ENCODE measurements at regions not wholly inside any gene's neighbourhood (a gene's known extent, or its start where the extent isn't known, plus 50 kb on each side); places are given as distances from the start of the nearest gene placed in this dataset.

DNA sequence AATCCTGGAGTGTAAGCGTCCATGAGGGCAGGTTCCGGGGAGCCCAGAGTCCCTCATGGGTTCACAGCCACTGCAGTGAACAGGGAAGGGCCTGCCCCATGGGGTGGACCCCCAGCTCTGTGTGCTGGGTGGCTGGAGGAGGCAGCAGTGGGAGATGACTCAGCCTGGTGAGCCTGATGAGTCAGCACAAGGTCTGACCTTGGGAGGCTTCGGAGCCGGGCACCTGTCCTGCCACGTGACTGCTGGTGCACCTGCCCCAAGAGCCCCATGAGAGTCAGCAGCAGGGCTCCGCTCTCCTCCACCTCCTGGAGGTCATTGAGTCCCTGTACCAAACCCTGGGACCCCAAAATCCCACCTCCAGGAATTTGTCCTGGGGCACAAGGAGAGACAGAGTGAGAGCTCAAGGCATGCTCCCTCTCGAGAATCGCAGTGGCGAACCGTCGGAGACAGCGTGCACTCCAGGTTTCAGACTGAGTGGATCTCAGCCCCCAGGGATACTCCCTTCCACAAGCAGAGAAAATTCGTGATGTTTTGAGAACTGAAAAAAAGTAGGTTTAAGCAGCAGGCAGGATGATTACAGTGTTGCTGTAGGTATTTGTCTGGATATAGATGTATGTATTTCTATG, 1221.7 kb downstream of the BRD1 start:
- DNase-seq = no peak

DNA sequence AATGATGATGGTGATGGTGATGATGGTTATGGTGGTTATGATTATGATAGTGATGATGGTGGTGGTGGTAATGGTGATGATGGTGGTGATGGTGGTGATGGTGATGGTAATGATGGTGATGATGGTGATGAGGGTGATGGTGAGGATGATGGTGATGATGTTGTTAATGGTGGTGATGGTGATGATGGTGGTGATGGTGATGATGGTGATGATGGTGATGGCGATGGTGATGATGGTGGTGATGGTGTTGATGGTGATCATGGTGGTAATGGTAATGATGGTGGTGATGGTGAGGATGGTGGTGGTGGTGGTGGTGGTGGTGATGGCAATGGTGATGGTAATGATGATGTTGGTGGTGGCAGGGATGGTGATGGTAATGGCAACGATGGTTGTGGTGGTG, 1222.5 kb downstream of the BRD1 start:
- DNase-seq = no peak

DNA sequence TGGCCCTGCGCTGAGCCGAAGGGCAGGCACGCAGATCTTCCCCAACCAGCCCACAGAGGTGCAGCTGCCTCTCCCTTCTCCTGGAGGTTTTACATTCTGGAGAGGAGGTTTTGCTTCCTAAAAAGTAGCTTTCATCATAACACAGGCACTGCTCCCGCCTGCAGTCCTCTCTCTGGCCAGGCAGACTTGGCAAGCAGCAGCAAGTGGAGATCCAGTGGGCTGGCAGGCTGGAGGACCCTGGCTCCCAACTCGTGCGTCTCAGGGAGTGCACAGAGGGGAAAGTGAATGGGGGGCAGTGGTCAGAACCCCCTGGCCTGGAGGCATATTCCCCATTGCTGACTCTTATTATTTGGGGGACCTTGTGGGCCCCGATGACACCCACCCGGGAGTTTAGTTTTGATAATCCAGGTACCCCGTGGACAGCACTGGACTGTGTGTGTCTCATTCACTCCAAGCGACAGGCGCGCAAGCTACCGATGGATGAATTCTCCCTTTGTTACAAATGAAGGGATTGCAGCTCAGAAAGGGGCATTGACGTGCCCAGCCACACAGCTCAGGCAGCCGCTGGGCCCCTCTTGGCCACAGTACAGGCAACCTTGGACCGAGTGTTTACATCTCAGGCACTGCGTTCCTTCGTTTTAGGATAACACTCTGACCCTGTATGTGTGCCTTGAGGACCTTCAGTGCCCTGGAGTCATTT, 1223.9 kb downstream of the BRD1 start:
- DNase-seq = no peak

DNA sequence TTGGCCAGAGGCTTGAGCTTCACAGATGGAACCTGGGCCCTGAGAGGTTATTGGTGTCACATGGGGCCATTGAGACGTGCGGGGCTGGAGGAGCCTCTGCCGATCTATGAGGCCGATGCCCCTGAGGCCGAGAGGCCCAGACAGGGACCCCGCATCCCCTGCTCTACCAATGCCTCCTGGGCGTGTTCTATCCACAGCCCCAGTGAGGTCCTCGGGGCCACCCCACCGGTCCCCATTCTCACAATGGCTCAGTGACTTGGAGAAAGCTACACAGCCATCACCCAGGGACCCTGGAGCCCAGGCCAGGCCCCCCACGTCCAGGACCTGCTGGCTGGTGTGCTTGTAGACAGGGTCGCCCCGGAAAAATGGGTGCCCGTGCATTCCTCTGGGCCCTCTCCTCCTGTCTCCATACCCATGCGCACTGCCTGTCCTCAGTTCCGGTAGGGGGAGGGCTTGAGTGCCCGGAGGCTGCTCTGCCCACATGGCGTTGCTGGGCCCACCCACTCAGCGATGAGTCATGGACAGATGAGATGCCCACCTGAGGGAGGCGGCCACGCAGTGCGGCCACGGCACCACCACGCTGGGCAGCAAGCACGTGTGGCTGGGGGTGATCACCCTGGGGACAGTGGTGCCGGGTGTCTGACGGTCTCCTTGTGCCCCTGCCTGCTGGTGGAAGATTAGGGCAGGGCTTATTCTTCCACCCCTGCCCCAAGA, 1224.7 kb downstream of the BRD1 start:
- DNase-seq = no peak

DNA sequence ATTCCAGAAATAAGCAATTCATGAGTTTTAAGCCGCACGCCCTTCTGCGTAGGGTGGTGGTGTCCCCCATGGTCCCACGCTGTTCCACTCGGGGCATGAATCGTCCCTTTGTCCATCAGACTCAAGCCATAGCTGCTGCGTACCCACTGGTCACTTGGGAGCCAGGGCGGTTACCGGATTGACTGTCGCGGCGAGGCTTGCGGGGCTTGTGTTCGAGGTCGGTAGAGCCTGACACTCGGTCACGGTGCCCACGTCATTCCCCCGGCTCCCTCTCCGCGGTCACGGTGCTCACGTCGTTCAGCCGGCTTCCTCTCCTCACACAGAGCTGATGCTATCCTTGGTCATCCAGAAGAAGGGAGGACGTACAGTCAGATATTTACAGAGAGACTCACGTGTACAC, 1227.0 kb downstream of the BRD1 start:
- no peak for DNase-seq

DNA sequence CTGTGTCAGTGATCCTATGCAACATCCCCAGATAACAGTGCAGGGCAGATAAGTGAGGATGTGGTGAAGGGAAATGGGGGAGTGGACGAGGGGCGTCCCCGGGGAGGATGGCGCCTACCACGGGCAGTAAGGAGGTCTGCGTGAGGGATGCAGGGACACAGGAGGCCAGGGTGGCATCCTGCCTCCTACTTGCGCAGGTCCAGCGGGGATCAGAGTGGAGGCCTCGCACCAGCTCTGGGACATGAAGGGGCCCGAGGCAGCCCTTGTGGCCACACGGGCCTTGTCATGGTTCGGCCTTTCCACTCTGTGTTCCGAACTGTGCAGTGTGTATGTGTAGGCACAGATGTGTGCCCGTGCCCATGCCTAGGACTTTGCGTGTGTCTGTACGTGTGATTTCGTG, 1227.5 kb downstream of the BRD1 start:
- no peak for DNase-seq

DNA sequence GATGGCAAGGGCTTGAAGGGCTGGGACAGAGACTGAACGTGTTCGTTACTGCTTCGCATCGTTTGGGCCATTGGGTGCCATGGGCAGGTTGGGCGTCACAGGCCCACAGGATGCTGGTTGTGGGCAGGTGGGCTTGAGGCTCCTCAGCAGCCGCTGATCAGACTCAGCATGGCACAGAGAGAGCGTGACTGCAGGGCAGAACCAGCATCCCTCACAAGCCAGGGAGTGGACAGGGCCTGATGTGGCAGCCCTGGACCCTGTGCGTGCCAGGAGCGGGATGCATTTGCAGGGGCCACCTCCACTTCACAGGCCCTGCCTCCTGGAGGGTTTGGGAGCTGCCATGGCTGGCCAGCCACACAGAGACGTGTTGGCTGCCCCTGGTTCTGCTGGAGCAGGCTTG, 1228.3 kb downstream of the BRD1 start:
- no peak for DNase-seq

DNA sequence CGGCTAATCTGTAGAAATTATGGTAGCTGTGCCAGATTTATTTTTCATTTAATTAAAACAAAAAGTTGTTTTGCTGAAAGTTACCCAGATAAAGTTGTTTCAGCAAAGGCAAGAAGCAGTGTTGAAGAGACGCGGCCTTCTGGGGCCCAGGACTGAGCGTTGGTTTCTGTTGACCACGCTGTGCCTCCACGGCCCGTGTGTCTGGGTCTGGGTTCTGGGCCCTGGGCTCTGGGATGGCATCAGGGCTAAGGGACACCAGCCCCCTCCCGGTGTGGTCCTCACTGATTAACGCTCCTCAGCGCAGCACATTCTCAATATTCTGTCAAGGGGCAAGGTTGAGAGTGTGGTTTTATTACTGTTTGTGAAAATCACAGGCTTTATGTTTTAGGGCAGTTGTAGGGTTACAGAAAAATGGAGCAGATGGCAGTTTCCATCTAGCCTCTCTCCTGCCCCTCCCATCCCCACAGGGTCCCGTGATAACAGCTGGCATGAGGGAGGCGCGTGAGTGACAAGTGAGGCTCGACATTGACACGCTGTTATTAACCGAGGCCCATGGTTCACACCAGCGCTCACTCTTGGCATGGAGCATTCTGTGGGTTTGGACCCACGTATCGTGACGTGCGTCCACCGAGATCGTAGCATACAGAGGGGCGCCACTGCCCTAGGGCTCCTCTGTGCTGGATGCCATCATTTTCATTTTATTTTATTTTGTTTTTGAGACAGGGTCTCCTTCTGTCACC, 1231.4 kb downstream of the BRD1 start:
- no peak for DNase-seq

DNA sequence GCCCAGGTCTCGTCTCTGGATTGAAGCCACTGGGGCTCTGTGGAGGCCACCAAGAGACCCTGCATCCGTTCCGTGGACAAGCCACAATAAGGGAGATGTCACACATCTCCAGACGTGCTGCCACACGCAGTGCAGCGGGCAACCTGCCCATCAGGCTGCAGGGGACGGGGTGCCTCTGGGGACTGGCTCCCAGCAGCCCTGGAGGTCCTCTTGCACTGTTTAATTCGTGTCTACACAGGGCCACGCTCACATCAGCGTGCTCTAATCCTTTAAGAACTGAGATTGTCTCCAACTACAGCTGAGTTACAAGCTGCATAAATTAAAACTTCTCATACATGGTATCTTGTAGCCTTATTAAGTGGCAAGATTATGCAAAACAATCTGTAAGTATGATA, 1232.2 kb downstream of the BRD1 start:
- no peak for DNase-seq

DNA sequence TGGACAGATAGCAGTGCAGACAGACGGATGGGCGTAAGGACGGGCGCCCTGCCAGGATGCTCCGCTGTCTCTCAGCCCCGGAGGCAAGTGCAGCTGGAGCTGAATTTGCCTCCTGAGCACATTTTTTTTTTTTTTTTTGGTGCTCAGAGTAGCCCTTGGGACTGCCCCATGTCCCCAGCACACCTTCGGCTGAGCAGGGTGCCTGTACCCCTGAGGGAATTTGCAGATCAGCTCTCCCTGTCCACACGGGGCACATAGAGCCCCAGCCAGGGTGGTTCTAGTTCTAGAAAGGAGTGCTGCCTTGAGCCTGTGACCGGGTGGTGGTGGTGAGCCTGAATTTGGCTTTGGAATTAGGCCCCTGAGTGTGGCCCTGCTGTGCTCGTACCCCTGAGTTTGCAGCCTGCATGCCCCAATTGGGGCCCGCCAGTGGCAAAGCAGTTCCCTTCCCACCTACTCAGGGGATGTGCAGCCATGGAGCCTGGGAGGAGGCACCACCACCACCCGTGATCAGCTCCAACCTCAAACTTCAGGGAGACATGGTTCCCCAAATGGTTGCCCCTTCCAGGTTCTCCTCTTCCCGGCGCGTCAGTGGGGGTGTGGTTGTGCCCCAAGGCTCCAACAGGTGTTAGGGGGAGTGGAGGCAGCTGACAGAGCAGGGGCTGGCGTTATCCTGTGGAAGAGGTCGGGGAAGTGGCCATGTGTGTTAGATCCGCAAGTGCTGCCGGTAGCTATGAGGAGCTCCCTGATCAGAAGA, 1232.7 kb downstream of the BRD1 start:
- no peak for DNase-seq

DNA sequence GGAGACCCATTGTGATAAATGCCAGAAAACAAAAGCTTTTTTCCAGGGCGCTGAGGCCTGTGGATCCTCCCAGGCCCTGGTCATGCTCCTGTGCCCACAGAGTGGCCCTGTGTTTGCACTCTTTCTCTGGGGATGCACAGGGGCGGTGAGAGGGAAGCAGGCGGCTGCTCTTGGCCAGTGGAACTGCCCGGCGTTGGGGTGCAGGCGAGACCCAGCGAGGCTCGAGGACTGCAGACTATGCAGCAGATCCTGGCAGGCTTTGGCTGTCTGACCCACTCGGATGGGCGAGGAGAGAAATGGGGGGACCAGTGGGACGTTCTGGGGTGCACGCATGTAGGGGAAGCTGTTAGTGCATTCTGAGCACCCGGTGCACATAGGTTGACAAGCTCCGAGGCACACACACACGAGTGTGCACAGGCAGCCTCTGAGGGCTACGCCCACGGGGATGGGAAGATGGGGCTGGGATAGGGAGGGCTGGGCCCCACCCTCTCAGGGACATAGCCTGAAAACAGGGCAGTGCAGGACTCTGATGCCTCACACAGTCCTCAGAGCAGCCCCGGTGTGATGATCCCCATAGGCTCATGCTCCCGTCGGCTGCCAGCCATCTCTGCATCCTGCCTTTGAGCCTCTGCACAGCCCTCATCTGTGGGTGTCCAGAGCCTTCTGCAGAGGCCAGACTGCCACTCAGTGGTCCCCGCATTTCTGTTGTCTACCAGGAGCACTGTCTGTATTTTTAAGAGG, 1233.5 kb downstream of the BRD1 start:
- no peak for DNase-seq

DNA sequence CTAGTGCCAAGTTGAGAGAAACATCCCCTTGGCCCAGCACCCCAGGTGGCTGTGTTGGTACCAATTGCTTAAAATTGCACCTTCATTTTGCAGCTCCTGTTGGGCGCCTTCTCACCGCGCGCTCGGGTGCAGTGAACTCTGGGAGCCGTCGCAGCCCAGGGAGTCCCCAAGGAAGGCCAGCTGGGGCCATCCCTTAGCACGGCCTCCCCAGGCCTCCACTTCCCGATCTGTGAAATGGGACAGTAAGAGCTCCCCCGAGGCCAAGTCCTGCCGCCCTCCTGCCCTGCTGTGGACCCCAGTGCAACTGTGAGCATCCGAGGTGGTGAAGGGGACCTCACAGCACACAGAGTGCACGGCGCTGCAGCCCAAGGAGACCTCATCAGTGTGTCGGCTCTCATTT, 1234.1 kb downstream of the BRD1 start:
- DNase-seq = no peak

DNA sequence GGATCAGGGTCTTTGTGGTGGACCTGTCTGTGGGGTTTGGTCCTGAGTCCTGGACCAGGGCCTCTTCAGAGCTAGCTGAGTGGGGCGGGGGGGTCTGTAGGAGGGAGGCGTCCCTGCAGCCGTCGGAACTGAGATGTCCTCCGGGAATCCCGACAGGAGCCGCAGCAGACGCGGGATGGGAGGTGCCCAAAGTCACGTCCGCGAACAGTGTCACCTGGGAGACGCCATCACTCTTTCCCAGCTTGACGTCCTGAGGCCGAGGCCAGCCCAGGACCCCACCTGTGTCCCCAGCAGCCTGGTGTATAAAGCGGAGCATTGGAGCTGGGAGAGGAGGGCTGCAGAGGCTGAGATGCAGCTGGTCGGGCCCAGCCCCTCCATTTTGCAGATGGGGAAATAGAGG, 1234.7 kb downstream of the BRD1 start:
- DNase-seq = no peak

DNA sequence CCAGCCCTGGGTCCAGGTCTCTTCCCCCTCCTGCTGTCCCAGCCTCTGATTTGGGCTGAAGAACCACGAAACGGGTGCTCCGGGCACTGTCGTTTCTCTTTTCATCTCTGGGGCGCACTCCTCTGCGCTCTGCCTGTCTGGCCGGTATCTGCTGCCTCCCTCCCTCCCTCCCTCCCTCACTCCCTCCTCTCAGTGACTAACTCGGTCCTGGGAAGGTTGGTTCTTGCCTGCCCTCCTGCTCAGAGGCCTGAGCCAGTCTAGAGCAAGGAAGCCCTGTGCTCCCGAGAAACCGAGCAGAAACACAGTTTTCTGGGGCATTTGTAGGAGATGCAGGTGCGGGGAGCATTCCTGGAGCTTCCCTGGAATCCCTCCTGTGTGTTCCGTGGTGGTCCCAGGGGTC, 1235.2 kb downstream of the BRD1 start:
- DNase-seq = no peak

DNA sequence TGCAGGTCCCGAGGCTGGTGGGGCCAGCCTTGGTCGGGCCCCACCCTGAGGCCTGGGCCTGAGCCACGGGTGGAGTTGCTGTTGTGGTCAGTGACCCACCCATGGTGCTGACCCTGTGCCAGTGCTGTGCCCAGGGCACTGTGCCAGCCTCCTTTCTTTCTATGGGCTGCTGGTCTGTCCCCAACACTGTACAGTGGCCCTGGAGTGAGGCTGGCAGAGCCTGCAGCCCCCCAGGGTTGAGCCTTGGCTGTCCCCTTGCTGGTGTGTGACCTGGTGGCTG, 1235.7 kb downstream of the BRD1 start:
- no peak for DNase-seq

DNA sequence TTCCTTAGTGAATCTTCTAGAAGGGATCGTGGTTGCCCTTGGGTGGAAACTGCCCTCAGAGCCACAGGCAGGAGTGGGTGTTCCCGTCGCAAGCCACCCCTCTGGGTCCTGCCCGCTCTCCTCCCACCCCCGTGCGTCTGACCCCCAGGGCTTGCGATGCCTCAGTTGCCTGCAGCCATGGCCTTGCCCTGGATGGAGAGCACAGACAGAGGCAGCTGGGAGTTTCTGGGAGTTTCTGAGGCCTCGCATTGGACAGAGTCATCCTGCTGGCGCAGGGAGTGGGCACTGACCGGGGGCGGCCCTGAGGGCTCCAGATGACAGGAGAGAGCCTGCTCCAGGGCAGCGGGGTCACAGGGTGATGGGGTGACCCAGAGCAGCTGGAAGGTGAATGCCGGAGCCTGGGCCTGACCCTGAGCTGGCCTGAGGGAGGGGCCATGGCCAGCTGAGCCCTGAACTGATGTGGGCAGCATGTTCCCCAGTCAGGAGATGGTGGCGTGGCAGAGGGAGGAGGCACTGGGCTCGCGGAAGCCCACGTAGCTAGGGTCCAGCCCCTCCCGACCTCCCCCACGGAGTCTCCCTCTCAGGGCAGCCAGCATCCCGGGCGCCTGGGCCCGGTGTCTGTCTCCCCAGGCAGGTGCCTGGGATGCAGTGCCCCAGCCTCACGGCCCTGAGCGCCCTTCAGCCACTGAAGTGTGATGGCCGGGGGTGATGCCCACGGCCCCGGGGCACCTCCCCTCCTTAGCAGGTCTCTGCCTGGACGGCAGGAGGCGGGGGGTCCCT, 1236.2 kb downstream of the BRD1 start:
- no peak for DNase-seq

DNA sequence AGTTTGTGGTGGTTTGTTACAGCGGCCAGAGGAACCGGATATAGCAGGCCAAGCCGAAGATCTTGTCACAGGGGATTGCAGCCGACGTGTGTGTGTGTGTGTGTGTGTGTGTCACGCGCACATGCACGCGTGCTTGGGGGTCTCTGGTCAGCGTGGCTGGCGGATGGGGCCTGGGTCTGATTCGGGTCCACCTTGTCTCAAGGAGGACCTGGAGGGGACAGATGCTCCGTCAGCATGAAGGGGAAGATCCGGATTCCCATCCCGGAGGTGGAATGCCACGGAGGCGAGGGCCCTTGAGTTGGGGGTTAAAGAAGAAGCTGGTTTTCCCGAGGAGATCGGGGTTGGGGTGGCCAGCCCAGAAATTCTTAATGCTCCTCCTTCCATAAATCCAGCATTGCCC, 1237.8 kb downstream of the BRD1 start:
- no peak for DNase-seq

DNA sequence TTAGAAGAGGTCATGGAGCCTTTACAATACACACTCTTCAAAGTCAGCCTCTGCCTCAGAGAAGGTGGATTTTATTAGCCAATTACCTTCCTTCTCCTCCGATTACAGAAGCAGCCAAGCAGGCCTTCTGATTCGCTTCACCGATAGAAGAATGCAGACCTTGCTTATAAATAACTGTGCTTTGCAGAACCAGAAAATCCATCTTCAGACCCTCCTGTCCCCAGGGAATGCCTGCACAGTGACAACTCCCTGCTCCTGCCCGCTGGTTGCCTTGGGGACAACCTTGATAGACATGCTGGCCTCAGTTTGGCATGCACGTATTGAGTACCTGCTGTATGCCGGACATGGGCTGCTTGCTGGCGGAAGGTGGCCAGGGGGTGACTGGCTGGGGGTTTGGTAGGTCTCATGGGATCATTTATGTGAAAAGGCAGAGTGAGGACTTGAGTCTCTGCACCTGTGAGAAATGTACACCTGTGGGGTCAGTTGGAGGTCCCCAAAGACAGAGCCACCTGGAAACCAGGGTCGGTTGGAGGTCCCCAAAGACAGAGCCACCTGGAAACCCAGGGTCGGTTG, 1238.7 kb downstream of the BRD1 start:
- no peak for DNase-seq

DNA sequence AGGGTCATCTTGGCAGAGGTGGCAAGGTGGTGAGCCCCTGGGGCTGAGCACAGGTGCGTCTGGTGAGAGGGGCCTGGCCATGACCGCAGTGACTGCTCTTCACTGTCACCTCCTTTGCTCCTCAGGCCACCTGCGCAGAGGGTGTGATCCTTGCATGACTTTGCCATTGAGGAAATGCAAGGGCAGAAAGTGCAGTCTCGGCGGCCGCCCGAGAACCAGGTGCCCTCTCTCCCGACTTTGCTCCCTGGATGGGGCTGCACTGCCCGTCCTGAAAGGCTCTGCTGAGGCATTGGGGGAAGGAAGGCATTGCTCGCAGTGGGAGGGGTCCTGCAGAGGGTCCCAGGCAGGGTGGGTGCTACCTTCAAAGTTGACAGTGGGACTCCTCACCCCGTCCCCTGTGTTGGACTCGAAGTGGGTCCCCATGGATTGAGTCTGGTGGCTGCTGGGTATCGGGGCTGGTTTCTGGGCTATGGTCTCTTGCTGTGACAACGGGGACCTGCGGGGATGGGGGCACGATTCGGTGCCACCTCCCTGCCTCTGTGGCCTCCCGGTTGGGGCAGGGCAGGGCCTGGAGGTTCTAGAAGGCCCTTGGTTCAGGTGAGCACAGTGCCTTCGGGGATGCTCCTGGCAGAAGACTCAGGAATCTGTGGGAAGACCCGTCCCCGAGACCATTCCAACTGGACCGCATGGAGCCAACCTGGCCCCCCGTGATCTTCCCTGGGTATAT, 1239.4 kb downstream of the BRD1 start:
- DNase-seq = no peak

DNA sequence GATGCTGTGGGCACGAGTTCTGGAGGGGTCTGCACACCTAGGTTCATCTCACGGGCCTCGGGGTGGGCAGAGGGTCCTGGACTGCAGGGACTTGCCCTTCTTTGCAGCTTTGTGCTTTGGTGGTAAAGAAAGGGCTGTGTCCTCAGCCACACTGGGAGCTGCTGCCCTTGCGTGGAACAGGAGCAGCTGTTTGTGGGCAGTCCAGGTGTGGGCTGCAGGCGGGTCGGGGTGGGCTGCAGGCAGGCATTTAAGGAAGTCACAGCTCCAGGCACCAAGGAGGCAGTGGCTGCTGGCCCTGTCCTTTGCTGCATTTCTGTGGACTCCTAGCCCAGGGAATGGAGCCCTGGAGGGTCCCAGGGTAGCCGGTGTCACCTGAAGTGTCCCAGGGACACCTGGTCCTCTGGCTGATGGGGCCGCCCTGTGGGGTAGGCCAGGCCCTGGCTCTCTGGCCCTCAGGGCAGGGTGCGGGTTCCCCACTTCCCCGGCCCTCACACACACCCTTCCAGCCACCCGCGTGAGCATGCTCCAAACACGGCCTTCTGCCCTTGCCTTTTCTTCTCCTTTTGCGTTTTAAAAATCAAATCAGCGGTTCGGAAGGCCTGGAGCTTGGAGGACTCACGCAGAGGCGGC, 1240.3 kb downstream of the BRD1 start:
- DNase-seq = no peak
